GM18508 (cell line): ENCODE measurements at regions not wholly inside any gene's neighbourhood (a gene's known extent, or its start where the extent isn't known, plus 50 kb on each side); places are given as distances from the start of the nearest gene placed in this dataset.
"Not testable (repeated sequence)": the region's sequence is repeated elsewhere in the genome, so short reads cannot be mapped to it uniquely, and the experiment has no call there.

Experiments used
- ATAC-seq: cut with Tn5 transposase; IDR thresholded peaks from one replicate; pipeline ENCODE4 v1.9.1; 2021; ENCODE audit warnings: moderate number of reproducible peaks; ENCODE audit not compliant: insufficient read depth, unreplicated experiment

GRCh38 chr10:3339121-3339520 is 166.5 kb upstream of the PITRM1 start:
- no peak for ATAC-seq

- no peak for ATAC-seq
Observed at GRCh38 chr10:3337741-3338140, 165.2 kb upstream of the PITRM1 start.

DNA sequence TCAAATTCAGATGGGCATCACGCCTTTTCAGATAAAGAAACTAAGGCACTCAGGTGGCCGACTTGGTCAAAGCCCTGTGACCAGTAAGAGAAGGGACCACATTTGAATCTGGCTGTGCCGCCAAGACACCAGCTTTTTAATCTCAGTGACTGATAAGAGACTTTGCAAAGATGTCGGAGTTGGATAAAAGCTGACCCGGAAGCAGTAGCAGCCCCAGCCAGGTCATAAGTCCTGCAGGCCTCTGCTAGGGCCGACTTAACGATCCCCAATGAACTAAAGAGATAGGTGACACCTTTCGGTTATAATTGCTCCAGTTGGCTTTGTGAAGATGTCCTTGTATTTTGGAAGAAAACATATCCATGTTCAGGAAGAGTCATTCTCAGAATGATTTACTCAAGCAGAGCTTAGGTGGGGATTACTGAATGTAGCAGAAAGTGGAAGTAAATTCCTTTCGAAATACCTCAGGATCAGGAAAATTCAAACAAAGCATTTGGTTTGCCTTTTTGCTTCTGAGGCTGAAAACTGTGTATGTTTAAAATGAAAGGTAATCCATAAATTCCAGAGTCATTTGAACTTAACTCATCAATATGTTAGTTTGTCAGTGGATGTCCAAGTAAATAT is 164.2 kb upstream of the PITRM1 start:
- ATAC-seq, result no peak

- no peak for ATAC-seq
Observed at GRCh38 chr10:3333426-3333825, 160.8 kb upstream of the PITRM1 start.

GRCh38 chr10:3331690-3332230 is 159.2 kb upstream of the PITRM1 start:
- no peak for ATAC-seq

DNA sequence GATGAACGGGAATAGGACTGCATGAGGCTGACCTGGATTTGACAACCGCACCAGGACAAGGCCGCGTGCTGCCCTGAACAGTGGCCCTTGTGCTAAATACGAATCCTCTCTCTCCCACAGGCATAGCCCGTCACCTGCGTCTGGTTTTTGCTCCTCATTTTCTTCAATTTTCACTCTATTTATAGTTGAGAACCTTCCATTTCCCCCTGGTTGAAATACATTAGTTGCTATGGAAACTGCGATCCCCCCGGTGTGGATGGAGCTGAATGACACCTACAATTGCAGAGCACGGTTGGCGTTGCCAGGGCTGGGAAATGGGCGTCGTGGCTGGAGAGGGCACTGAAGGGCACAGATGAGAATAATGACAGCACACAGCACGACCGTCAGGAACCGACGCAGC is 158.6 kb upstream of the PITRM1 start:
- no peak for ATAC-seq

- no peak for ATAC-seq
Observed at GRCh38 chr10:3330663-3331062, 158.1 kb upstream of the PITRM1 start.

DNA sequence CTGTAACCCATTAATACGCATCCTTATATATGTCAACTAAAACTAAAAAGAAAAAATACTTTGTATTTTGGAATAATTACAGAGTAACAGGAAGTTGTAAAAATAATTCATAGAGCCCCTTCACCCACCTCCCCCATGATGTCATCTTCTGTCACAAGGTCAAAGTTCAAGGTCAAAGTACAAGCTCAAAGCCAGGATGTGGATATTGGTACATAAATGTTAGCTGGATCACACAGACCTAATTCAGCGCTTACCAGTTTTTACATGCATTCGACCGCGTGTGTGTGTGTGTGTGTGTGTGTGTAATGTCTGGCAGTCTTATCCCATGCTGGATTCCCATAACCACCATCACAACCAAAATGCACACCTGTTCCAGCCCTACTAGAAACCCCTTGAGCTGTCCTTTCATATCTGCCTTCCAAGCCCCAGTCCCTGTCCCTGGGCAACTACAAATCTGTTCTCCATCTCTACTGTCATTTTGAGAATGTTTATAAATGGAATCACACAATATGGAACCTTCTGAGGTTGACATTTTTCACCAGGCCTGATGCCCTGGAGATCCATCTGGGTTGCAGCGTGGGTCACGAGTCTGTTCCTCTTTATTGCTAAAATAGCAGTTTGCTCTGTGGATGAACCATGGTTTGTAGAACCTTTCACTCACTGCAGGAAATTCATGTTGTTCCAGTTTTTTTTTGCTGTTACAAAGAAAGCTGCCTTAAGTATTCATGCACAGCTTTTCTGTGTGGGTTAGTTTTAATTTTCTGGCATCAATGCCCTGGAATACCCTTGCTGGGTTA is 153.6 kb upstream of the PITRM1 start:
- no peak for ATAC-seq

DNA sequence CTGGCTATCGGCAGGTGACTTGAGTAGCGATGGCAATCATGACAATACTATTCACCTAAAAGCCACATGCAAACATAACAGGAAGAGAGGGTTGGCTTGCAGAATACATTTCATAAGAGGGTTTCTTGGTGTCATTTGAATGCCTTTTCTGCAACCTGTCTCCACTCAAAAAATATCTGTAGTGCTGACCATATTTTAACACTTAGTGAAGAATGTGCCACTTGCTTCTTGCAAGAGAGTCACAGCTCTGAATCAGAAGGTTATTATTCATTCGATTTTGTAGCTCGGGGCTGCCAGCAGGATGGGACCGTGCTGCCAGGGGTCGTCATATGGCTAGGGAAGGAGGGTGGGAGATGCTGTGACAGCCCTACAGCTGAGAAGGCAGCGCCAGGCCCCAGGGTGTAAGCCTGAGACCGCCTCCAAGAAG is 152.0 kb upstream of the PITRM1 start:
- ATAC-seq, result no peak

- ATAC-seq, result no peak
Observed at GRCh38 chr10:3323865-3324498, 151.4 kb upstream of the PITRM1 start.

GRCh38 chr10:3321123-3321522 is 148.5 kb upstream of the PITRM1 start:
- ATAC-seq, result no peak

DNA sequence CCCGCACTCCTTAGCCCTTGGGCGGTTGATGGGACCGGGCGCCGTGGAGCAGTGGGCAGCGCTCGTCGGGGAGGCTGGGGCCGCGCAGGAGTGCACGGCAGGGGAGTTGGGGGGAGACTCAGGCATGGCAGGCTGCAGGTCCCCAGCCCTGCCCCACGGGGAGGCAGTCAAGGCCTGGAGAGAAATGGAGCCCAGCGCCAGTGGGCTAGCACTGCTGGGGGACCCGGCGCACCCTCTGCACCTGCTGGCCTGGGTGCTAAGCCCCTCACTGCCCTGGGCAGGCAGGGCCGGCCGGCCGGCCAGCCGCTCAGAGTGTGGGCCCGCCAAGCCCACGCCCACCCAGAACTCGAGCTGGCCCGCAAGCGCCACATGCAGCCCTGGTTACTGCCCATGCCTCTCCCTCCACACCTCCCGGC is 147.2 kb upstream of the PITRM1 start:
- ATAC-seq, result no peak

GRCh38 chr10:3318480-3318807 is 145.9 kb upstream of the PITRM1 start:
- ATAC-seq, result not testable (repeated sequence)

- not testable (repeated sequence) for ATAC-seq
Observed at GRCh38 chr10:3317553-3318479, 145.2 kb upstream of the PITRM1 start.

DNA sequence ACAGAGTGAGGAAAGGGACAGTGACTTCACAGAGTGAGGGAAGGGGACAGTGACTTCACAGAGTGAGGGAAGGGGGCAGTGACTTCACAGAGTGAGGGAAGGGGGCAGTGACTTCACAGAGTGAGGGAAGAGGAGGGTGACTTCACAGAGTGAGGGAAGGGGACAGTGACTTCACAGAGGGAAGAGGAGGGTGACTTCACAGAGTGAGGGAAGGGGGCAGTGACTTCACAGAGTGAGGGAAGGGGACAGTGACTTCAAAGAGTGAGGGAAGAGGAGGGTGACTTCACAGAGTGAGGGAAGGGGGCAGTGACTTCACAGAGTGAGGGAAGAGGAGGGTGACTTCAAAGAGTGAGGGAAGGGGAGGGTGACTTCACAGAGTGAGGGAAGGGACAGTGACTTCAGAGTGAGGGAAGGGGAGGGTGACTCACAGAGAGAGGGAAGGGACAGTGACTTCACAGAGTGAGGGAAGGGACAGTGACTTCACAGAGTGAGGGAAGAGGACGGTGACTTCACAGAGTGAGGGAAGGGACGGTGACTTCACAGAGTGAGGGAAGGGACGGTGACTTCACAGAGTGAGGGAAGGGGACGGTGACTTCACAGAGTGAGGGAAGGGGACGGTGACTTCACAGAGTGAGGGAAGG is 142.0 kb upstream of the PITRM1 start:
- not testable (repeated sequence) for ATAC-seq

- not testable (repeated sequence) for ATAC-seq
Observed at GRCh38 chr10:3313784-3314444, 141.3 kb upstream of the PITRM1 start.

- ATAC-seq, result no peak
Observed at GRCh38 chr10:3312403-3312940, 139.9 kb upstream of the PITRM1 start.

DNA sequence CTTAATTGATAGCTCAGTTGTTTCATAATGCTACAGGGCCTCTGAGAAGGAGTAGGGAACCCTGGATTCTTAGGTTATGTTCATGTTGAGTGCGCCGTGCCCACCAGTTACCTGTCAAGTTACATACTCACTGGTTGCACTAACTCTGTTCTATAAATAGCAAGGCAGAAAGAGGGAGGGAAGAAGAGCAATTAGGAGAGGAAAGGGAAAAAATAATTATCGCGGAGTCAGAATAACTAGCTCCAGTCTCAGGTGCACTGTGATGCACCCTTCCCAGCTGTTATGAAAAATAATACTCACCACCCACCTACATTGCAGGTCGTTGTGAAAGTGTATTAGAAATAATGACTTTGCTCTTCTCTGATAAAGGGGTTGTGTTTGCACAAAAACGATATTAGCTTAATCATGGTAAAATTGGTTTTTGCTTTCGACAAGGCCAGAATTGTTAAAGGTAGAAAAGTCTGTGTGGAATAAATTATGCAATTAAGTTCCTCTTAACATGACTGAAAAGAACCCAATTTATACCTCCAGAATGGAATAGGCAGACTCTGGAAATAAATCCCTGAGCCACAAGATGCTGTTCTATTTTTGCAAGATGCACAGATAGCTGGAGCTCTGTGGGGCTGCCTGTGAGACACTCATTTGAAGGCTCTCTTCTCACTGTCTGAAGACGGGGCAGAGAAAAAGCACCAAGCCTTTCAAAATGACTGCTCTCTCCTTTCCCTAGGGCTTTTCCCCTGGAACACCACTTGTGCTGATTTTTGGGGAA is 137.6 kb upstream of the PITRM1 start:
- no peak for ATAC-seq
